CD4-positive, alpha-beta T cell (primary cell): ENCODE measurements at regions not wholly inside any gene's neighbourhood (a gene's known extent, or its start where the extent isn't known, plus 50 kb on each side); places are given as distances from the start of the nearest gene placed in this dataset.

Experiments used
- ATAC-seq: fragments of 200-7000 bp; cut with Tn5 transposase; one replicate; pipeline ENCODE4 v1.10.0; 2022; ENCODE audit warnings: mild to moderate bottlenecking; ENCODE audit not compliant: poor library complexity
- CTCF ChIA-PET: fragments of 350-600 bp; sonication (Branson Sonifier 250); formaldehyde crosslinking; loops from one replicate; lab custom pipeline; 2021; ENCODE audit warnings: antibody characterized with exemption, inconsistent platforms; lab: Charles Lee
- POLR2A ChIA-PET: fragments of 350-600 bp; sonication (Branson Sonifier 250); formaldehyde crosslinking; loops from one replicate; lab custom pipeline; 2021; ENCODE audit warnings: antibody characterized with exemption, inconsistent platforms; lab: Charles Lee
- DNase-seq, 14 experiments: peaks; one replicate each; pipeline ENCODE4 v3.0.0-alpha.2; 2013 to 2020; ENCODE audit warnings: mixed read lengths in 2 of 14
- H3K27ac ChIP-seq, 2 donors: one replicate each; pipeline versions ENCODE4 v1.5.1 to v1.7.0; 2013; ENCODE audit warnings: low read length in 2 of 2, low read depth in 1 of 2, mild to moderate bottlenecking in 1 of 2
- H3K27me3 ChIP-seq, 2 experiments: 1 replicate in 1 of 2; 2 replicates in 1 of 2; pipeline versions ENCODE4 v1.6.1 to v1.7.0; 2013; ENCODE audit warnings: low read length in 2 of 2, control low read depth in 1 of 2, mild to moderate bottlenecking in 1 of 2, moderate library complexity in 1 of 2; ENCODE audit not compliant: insufficient read depth in 2 of 2, control insufficient read depth in 1 of 2
- H3K36me3 ChIP-seq: one replicate; pipeline ENCODE4 v1.6.1; 2013; ENCODE audit warnings: low read length, control low read depth; ENCODE audit not compliant: insufficient read depth
- H3K4me1 ChIP-seq: one replicate; pipeline ENCODE4 v1.6.1; 2013; ENCODE audit warnings: low read length, control low read depth; ENCODE audit not compliant: insufficient read depth
- H3K4me3 ChIP-seq: one replicate; pipeline ENCODE4 v1.5.1; 2013; ENCODE audit warnings: mild to moderate bottlenecking, low read length, moderate library complexity
- H3K9me3 ChIP-seq, 2 experiments: 1 replicate in 1 of 2; 2 replicates in 1 of 2; pipeline versions ENCODE4 v1.6.1 to v1.7.0; 2013; ENCODE audit warnings: low read length in 2 of 2, mild to moderate bottlenecking in 2 of 2, control low read depth in 1 of 2, moderate library complexity in 1 of 2; ENCODE audit not compliant: control insufficient read depth in 1 of 2, insufficient read depth in 1 of 2
- H3K27ac Mint-ChIP-seq: one replicate; pipeline ENCODE4 v1.8.0; 2020; ENCODE audit warnings: mixed read lengths
- H3K27me3 Mint-ChIP-seq: one replicate; pipeline ENCODE4 v1.8.0; 2021; ENCODE audit warnings: mixed read lengths
- H3K36me3 Mint-ChIP-seq: one replicate; pipeline ENCODE4 v1.8.0; 2021; ENCODE audit warnings: low read depth, mixed read lengths
- H3K4me1 Mint-ChIP-seq: one replicate; pipeline ENCODE4 v1.8.0; 2021; ENCODE audit warnings: low read depth, mixed read lengths
- H3K4me3 Mint-ChIP-seq: one replicate; pipeline ENCODE4 v1.8.0; 2020; ENCODE audit warnings: mild to moderate bottlenecking, mixed read lengths
- H3K9me3 Mint-ChIP-seq: one replicate; pipeline ENCODE4 v1.8.0; 2020; ENCODE audit warnings: mixed read lengths
- CTCF ChIP-seq: fragments of 200-600 bp; IDR thresholded peaks from one replicate; pipeline ENCODE4 v1.8.0; 2022; ENCODE audit warnings: antibody characterized with exemption, mild to moderate bottlenecking
- intact Hi-C, 2 experiments: fragments of 100-400 bp; cut with DNase I in 1 of 2; cut with micrococcal nuclease in 1 of 2; formaldehyde crosslinking; loops; one replicate each; pipeline versions ENCODE4 v1.15.1 to v1.9.0; 2023 to 2025; cut with DNase I, micrococcal nuclease

GRCh38 chr5:164266571-164266970 is 761.2 kb downstream of the MAT2B start:
- ChIA-PET CTCF (no interaction called here), POLR2A (no interaction called here)

GRCh38 chr5:164277720-164278119 is 772.3 kb downstream of the MAT2B start:
- Histone ChIP-seq H3K9me3 (peaks cover 0 to 5% of the 10 kb centered on the region in 2 experiments), H3K27me3 (no peaks in the 10 kb centered on the region), H3K4me1 (no peaks in the 10 kb centered on the region), H3K36me3 (no peaks in the 10 kb centered on the region), H3K27ac (no peak overlapping the region), H3K4me3 (no peak overlapping the region)
- ATAC-seq (no peak), DNase-seq (no peak)
- Mint-ChIP-seq H3K9me3 (peaks cover 2% of the 10 kb centered on the region), H3K36me3 (no peaks in the 10 kb centered on the region), H3K27me3 (no peaks in the 10 kb centered on the region), H3K4me1 (no peaks in the 10 kb centered on the region), H3K4me3 (no peak overlapping the region), H3K27ac (no peak overlapping the region)
- no peak for TF ChIP-seq CTCF
- ChIA-PET CTCF (no interaction called here), POLR2A (no interaction called here)
- intact Hi-C loops, result no loop called here

More at GRCh38 chr5:164266571-164266970, 761.2 kb downstream of the MAT2B start:
- H3K27ac ChIP-seq, result no peak overlapping the region
- intact Hi-C loops, result no loop called here
- H3K9me3 ChIP-seq, result no peaks in the 10 kb centered on the region
- no peaks in the 10 kb centered on the region for H3K4me1 ChIP-seq
- H3K27me3 ChIP-seq, result no peaks in the 10 kb centered on the region
- TF ChIP-seq CTCF, result no peak
- no peak for DNase-seq
- H3K4me3 ChIP-seq, result no peak overlapping the region
- no peak overlapping the region for H3K27ac Mint-ChIP-seq
- H3K4me1 Mint-ChIP-seq, result no peaks in the 10 kb centered on the region
- no peak for ATAC-seq
- H3K9me3 Mint-ChIP-seq, result peaks cover 3% of the 10 kb centered on the region
- H3K4me3 Mint-ChIP-seq, result no peak overlapping the region
- no peaks in the 10 kb centered on the region for H3K36me3 Mint-ChIP-seq
- H3K36me3 ChIP-seq, result no peaks in the 10 kb centered on the region
- H3K27me3 Mint-ChIP-seq, result no peaks in the 10 kb centered on the region

- CTCF ChIA-PET, result interaction anchor here (1.2 kb wide), 1 partner anchor 18 kb away, joined by 3 read pairs; no protein-coding TSS in a partner anchor
- no peak for DNase-seq
- no peaks in the 10 kb centered on the region for H3K27me3 Mint-ChIP-seq
- H3K36me3 Mint-ChIP-seq, result no peaks in the 10 kb centered on the region
- no peaks in the 10 kb centered on the region for H3K4me1 Mint-ChIP-seq
- H3K4me3 ChIP-seq, result no peak overlapping the region
- ATAC-seq, result no peak
- intact Hi-C loops, result no loop called here
- TF ChIP-seq CTCF, result no peak
- peaks cover 7% of the 10 kb centered on the region for H3K9me3 Mint-ChIP-seq
- POLR2A ChIA-PET, result no interaction called here
- H3K4me3 Mint-ChIP-seq, result no peak overlapping the region
- peaks cover 0 to 5% of the 10 kb centered on the region in 2 experiments for H3K9me3 ChIP-seq
- H3K4me1 ChIP-seq, result no peaks in the 10 kb centered on the region
- H3K27ac ChIP-seq, result no peak overlapping the region
- no peak overlapping the region for H3K27ac Mint-ChIP-seq
- no peaks in the 10 kb centered on the region for H3K27me3 ChIP-seq
- no peaks in the 10 kb centered on the region for H3K36me3 ChIP-seq
These were observed 784.1 kb downstream of the MAT2B start for GRCh38 chr5:164289526-164289925.
